ENCODE measurements at regions not wholly inside any gene's neighbourhood (a gene's known extent, or its start where the extent isn't known, plus 50 kb on each side); places are given as distances from the start of the nearest gene placed in this dataset.
"Not testable (repeated sequence)": the region's sequence is repeated elsewhere in the genome, so short reads cannot be mapped to it uniquely, and the experiment has no call there.

GRCh38 chr5:91487420-91487819 is 104.3 kb upstream of the ARRDC3 start:
- no peak overlapping the region for H3K4me3 ChIP-seq (replicated peaks; ENCODE audit: insufficient read depth, low read length)
- no peak overlapping the region for H3K27ac ChIP-seq (replicated peaks)
- no peak for DNase-seq (ENCODE audit: low read depth in 1 of 2, low spot score in 1 of 2)
- TF ChIP-seq REST (IDR thresholded peaks at IDR 0.05; ENCODE audit: insufficient replicate concordance, low read depth): no peak
- TF ChIP-seq CTCF (IDR thresholded peaks at IDR 0.05; ENCODE audit: insufficient read depth, low read length): no peak
- no peak for TF ChIP-seq SPI1 (IDR thresholded peaks at IDR 0.05; ENCODE audit: borderline replicate concordance, low read depth)
- no peak for TF ChIP-seq GABPA (IDR thresholded peaks at IDR 0.05; ENCODE audit: low read depth)
- no peak for TF ChIP-seq POLR2AphosphoS5 (IDR thresholded peaks at IDR 0.05; ENCODE audit: low read depth)
- H3K27me3 ChIP-seq (ENCODE audit: insufficient read depth, poor library complexity, severe bottlenecking): no peaks in the 10 kb centered on the region

- TF ChIP-seq SPI1 (IDR thresholded peaks at IDR 0.05; ENCODE audit: borderline replicate concordance, low read depth) (no peak), REST (IDR thresholded peaks at IDR 0.05; ENCODE audit: insufficient replicate concordance, low read depth) (no peak), CTCF (IDR thresholded peaks at IDR 0.05; ENCODE audit: insufficient read depth, low read length) (no peak), POLR2AphosphoS5 (IDR thresholded peaks at IDR 0.05; ENCODE audit: low read depth) (no peak), GABPA (IDR thresholded peaks at IDR 0.05; ENCODE audit: low read depth) (no peak)
Observed at GRCh38 chr5:91486638-91487037, 103.5 kb upstream of the ARRDC3 start.

GRCh38 chr5:91484662-91485061 is 101.5 kb upstream of the ARRDC3 start:
- TF ChIP-seq POLR2AphosphoS5 (IDR thresholded peaks at IDR 0.05; ENCODE audit: low read depth) (no peak), REST (IDR thresholded peaks at IDR 0.05; ENCODE audit: insufficient replicate concordance, low read depth) (no peak), GABPA (IDR thresholded peaks at IDR 0.05; ENCODE audit: low read depth) (no peak), CTCF (IDR thresholded peaks at IDR 0.05; ENCODE audit: insufficient read depth, low read length) (no peak), SPI1 (IDR thresholded peaks at IDR 0.05; ENCODE audit: borderline replicate concordance, low read depth) (no peak)
- no peak overlapping the region for H3K27ac ChIP-seq (replicated peaks)
- H3K27me3 ChIP-seq (ENCODE audit: insufficient read depth, poor library complexity, severe bottlenecking): no peaks in the 10 kb centered on the region
- DNase-seq (ENCODE audit: low read depth in 1 of 2, low spot score in 1 of 2): no peak
- no peak overlapping the region for H3K4me3 ChIP-seq (replicated peaks; ENCODE audit: insufficient read depth, low read length)

More at GRCh38 chr5:91486638-91487037, 103.5 kb upstream of the ARRDC3 start:
- H3K27ac ChIP-seq (replicated peaks): no peak overlapping the region
- H3K4me3 ChIP-seq (replicated peaks; ENCODE audit: insufficient read depth, low read length): no peak overlapping the region
- H3K27me3 ChIP-seq (ENCODE audit: insufficient read depth, poor library complexity, severe bottlenecking): no peaks in the 10 kb centered on the region
- no peak for DNase-seq (ENCODE audit: low read depth in 1 of 2, low spot score in 1 of 2)

- DNase-seq (ENCODE audit: low read depth in 1 of 2, low spot score in 1 of 2); H3K27me3 ChIP-seq (ENCODE audit: insufficient read depth, poor library complexity, severe bottlenecking); H3K27ac ChIP-seq (replicated peaks); H3K4me3 ChIP-seq (replicated peaks; ENCODE audit: insufficient read depth, low read length): not testable (repeated sequence)
Observed at GRCh38 chr5:91479376-91479775, 96.3 kb upstream of the ARRDC3 start.

All from HL-60 (cell line).